ENCODE measurements at regions not wholly inside any gene's neighbourhood (a gene's known extent, or its start where the extent isn't known, plus 50 kb on each side); places are given as distances from the start of the nearest gene placed in this dataset.
"Not testable (repeated sequence)": the region's sequence is repeated elsewhere in the genome, so short reads cannot be mapped to it uniquely, and the experiment has no call there.

DNA sequence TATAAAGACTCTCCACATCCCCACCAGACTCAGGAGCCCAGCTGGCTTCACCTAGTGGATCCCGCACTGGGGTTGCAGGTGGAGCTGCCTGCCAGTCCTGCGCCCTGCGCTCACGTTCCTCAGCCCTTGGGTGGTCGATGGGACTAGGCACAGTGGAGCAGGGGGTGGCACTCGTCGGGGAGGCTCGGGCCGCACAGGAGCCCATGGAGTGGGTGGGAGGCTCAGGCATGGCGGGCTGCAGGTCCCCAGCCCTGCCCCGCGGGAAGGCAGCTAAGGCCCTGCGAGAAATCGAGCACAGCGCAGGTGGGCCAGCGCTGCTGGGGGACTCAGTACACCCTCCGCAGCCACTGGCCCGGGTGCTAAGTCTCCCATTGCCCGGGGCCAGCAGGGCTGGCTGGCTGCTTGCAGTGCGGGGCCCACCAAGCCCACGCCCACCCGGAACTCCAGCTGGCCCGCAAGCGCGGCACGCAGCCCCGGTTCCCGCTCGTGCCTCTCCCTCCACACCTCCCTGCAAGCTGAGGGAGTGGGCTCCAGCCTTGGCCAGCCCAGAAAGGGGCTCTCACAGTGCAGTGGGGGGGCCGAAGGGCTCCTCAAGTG lies 371.8 kb downstream of the PRDM5 start:
- TF ChIP-seq FOSL2 (IDR thresholded peaks at IDR 0.05); FOSL2 (CRISPR knock-in tag; IDR thresholded peaks at IDR 0.05); CTCF (IDR thresholded peaks at IDR 0.05); NFE2L2 (conservative IDR thresholded peaks at IDR 0.05; ENCODE audit: low read length): not testable (repeated sequence)
- TF ChIP-seq, protein P1, sequence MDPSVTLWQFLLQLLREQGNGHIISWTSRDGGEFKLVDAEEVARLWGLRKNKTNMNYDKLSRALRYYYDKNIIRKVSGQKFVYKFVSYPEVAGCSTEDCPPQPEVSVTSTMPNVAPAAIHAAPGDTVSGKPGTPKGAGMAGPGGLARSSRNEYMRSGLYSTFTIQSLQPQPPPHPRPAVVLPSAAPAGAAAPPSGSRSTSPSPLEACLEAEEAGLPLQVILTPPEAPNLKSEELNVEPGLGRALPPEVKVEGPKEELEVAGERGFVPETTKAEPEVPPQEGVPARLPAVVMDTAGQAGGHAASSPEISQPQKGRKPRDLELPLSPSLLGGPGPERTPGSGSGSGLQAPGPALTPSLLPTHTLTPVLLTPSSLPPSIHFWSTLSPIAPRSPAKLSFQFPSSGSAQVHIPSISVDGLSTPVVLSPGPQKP (IDR thresholded peaks at IDR 0.05; ENCODE audit: low read depth, low read length) = not testable (repeated sequence)

All from A549 (cell line).